ENCODE measurements at regions not wholly inside any gene's neighbourhood (a gene's known extent, or its start where the extent isn't known, plus 50 kb on each side); places are given as distances from the start of the nearest gene placed in this dataset.

GRCh38 chr2:15116830-15117229, 444.3 kb downstream of the NBAS start:
- TF ChIP-seq POLR2A (IDR thresholded peaks at IDR 0.05) (no peak), CTCF (IDR thresholded peaks at IDR 0.05) (no peak)
